NOMO-1 treated with dmso at 0.1 percent for 144 hours (cell line): ENCODE measurements at regions not wholly inside any gene's neighbourhood (a gene's known extent, or its start where the extent isn't known, plus 50 kb on each side); places are given as distances from the start of the nearest gene placed in this dataset.
"Not testable (repeated sequence)": the region's sequence is repeated elsewhere in the genome, so short reads cannot be mapped to it uniquely, and the experiment has no call there.

Experiments
- DNase-seq: peaks from one replicate; lab custom pipeline; 2025; ENCODE audit not compliant: unreplicated experiment; lab: John Stamatoyannopoulos, UW

GRCh38 chr2:139454251-139454650 lies 674.1 kb upstream of the NXPH2 start:
- DNase-seq: no peak

- no peak for DNase-seq
Observed at GRCh38 chr2:139439100-139439499, 658.9 kb upstream of the NXPH2 start.

GRCh38 chr2:139438478-139438877 lies 658.3 kb upstream of the NXPH2 start:
- DNase-seq: no peak

GRCh38 chr2:139427164-139427563 lies 647.0 kb upstream of the NXPH2 start:
- no peak for DNase-seq

- no peak for DNase-seq
Observed at GRCh38 chr2:139424101-139424500, 643.9 kb upstream of the NXPH2 start.

GRCh38 chr2:139411236-139411635 lies 631.0 kb upstream of the NXPH2 start:
- DNase-seq: no peak

GRCh38 chr2:139410833-139411174 lies 630.6 kb upstream of the NXPH2 start:
- not testable (repeated sequence) for DNase-seq

GRCh38 chr2:139410147-139410832 lies 630.1 kb upstream of the NXPH2 start:
- not testable (repeated sequence) for DNase-seq

- no peak for DNase-seq
Observed at GRCh38 chr2:139409212-139409611, 629.0 kb upstream of the NXPH2 start.

- no peak for DNase-seq
Observed at GRCh38 chr2:139403948-139404347, 623.8 kb upstream of the NXPH2 start.

- DNase-seq: no peak
Observed at GRCh38 chr2:139394801-139395200, 614.6 kb upstream of the NXPH2 start.

- no peak for DNase-seq
Observed at GRCh38 chr2:139389391-139389790, 609.2 kb upstream of the NXPH2 start.

GRCh38 chr2:139386401-139386800 lies 606.2 kb upstream of the NXPH2 start:
- no peak for DNase-seq

- DNase-seq: no peak
Observed at GRCh38 chr2:139383532-139383931, 603.3 kb upstream of the NXPH2 start.

GRCh38 chr2:139380051-139380450 lies 599.9 kb upstream of the NXPH2 start:
- DNase-seq: no peak

- DNase-seq: no peak
Observed at GRCh38 chr2:139378373-139378772, 598.2 kb upstream of the NXPH2 start.

- no peak for DNase-seq
Observed at GRCh38 chr2:139374296-139374850, 594.2 kb upstream of the NXPH2 start.

- no peak for DNase-seq
Observed at GRCh38 chr2:139369423-139370409, 589.5 kb upstream of the NXPH2 start.

- no peak for DNase-seq
Observed at GRCh38 chr2:139367416-139367815, 587.2 kb upstream of the NXPH2 start.

GRCh38 chr2:139366681-139367080 lies 586.5 kb upstream of the NXPH2 start:
- DNase-seq: no peak

- DNase-seq: no peak
Observed at GRCh38 chr2:139365189-139365588, 585.0 kb upstream of the NXPH2 start.

- no peak for DNase-seq
Observed at GRCh38 chr2:139360654-139361053, 580.5 kb upstream of the NXPH2 start.
